Mesendoderm (in vitro differentiated cells): ENCODE measurements at regions not wholly inside any gene's neighbourhood (a gene's known extent, or its start where the extent isn't known, plus 50 kb on each side); places are given as distances from the start of the nearest gene placed in this dataset.

ENCODE experiments used
- DNase-seq: peaks from one replicate; pipeline ENCODE4 v3.0.0; 2013
- H2AK5ac ChIP-seq: 2 replicates; pipeline ENCODE4 v1.6.1; 2013; ENCODE audit warnings: low read length, inconsistent platforms
- H2BK120ac ChIP-seq: 2 replicates; pipeline ENCODE4 v1.6.1; 2013; ENCODE audit warnings: low read depth, mild to moderate bottlenecking, low read length, moderate library complexity, mixed read lengths
- H2BK15ac ChIP-seq: replicated peaks from 2 replicates; pipeline ENCODE4 v1.6.1; 2013; ENCODE audit warnings: low read depth, mild to moderate bottlenecking, moderate library complexity
- H2BK5ac ChIP-seq: 2 replicates; pipeline ENCODE4 v1.6.1; 2013; ENCODE audit warnings: low read length, inconsistent platforms
- H3K18ac ChIP-seq: 2 replicates; pipeline ENCODE4 v1.6.1; 2013; ENCODE audit warnings: mild to moderate bottlenecking, low read length, mixed read lengths
- H3K23ac ChIP-seq: one replicate; pipeline ENCODE4 v1.6.1; 2013; ENCODE audit warnings: low read length
- H3K27ac ChIP-seq: 2 replicates; pipeline ENCODE4 v1.5.1; 2013; ENCODE audit warnings: low read depth, mild to moderate bottlenecking, inconsistent platforms, low read length, moderate library complexity
- H3K27me3 ChIP-seq: 2 replicates; pipeline ENCODE4 v1.6.1; 2013; ENCODE audit warnings: low read length, control low read depth, mild to moderate bottlenecking, inconsistent platforms; ENCODE audit not compliant: insufficient read depth, poor library complexity
- H3K36me3 ChIP-seq: 2 replicates; pipeline ENCODE4 v1.6.1; 2013; ENCODE audit warnings: low read length, inconsistent platforms; ENCODE audit not compliant: control insufficient read depth, insufficient read depth
- H3K4ac ChIP-seq: one replicate; pipeline ENCODE4 v1.6.1; 2013; ENCODE audit warnings: low read depth, mild to moderate bottlenecking, low read length, moderate library complexity
- H3K4me1 ChIP-seq: 2 replicates; pipeline ENCODE4 v1.6.1; 2013; ENCODE audit warnings: low read depth, low read length, inconsistent platforms; ENCODE audit not compliant: control insufficient read depth
- H3K4me2 ChIP-seq: 2 replicates; pipeline ENCODE4 v1.6.1; 2013; ENCODE audit warnings: low read length
- H3K4me3 ChIP-seq: 2 replicates; pipeline ENCODE4 v1.5.1; 2013; ENCODE audit warnings: mild to moderate bottlenecking, low read length
- H3K56ac ChIP-seq: one replicate; pipeline ENCODE4 v1.6.1; 2013; ENCODE audit warnings: low read length
- H3K79me1 ChIP-seq: 2 replicates; pipeline ENCODE4 v1.6.1; 2013; ENCODE audit warnings: low read length, inconsistent platforms
- H3K79me2 ChIP-seq: 2 replicates; pipeline ENCODE4 v1.6.1; 2013; ENCODE audit warnings: mild to moderate bottlenecking, low read length; ENCODE audit not compliant: control insufficient read depth, insufficient read depth
- H3K9ac ChIP-seq: 2 replicates; pipeline ENCODE4 v1.6.1; 2013; ENCODE audit warnings: low read length, inconsistent platforms
- H4K5ac ChIP-seq: one replicate; pipeline ENCODE4 v1.6.1; 2013; ENCODE audit warnings: low read length
- H4K8ac ChIP-seq: one replicate; pipeline ENCODE4 v1.6.1; 2013; ENCODE audit warnings: low read depth, mild to moderate bottlenecking, control low read depth, low read length, moderate library complexity
- WGBS: extraction: QIAGEN DNeasy Blood & Tissue Kit; methylation state at CpG from one replicate; pipeline ENCODE4 v1.1.7; 2013; ENCODE audit warnings: low lambda C conversion rate, missing lambda C conversion rate; ENCODE audit not compliant: insufficient coverage; ENCODE audit errors: extremely low coverage; 5-methylcytosine and 5-hydroxymethylcytosine counted together

DNA sequence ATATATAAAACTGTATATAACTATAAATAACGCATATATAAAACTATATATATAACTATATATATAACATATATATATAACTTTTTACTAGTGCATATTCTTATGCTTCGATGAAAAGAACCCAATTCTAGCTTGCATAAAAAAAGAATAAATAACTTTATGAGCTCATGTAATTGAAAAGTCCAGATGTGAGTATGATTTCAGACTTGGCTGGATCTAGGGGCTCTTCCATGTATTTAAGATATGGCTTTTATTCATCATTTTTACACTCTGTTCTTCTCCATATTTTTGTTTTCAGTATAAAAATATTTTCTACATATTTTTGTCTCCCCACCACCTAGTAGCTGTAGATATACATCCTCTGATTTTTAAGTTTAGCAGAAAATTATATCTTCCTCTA, 417.5 kb downstream of the CDH11 start:
- Histone ChIP-seq H3K79me1 (no peaks in the 10 kb centered on the region), H2AK5ac (no peak overlapping the region), H2BK15ac (no peak overlapping the region), H3K4me2 (no peak overlapping the region), H3K27me3 (no peaks in the 10 kb centered on the region), H3K9ac (no peak overlapping the region), H3K79me2 (no peaks in the 10 kb centered on the region), H3K23ac (no peak overlapping the region), H3K18ac (no peak overlapping the region), H2BK120ac (no peak overlapping the region), H3K4me1 (no peaks in the 10 kb centered on the region), H2BK5ac (no peak overlapping the region), H3K27ac (no peak overlapping the region), H3K4me3 (no peak overlapping the region), H4K5ac (no peak overlapping the region), H3K4ac (no peak overlapping the region), H3K36me3 (no peaks in the 10 kb centered on the region), H4K8ac (no peak overlapping the region), H3K56ac (no peak overlapping the region)
- WGBS, result 100% methylated on average over 1 of the region's 2 CpGs
- no peak for DNase-seq

GRCh38 chr16:64702415-64702814, 419.4 kb downstream of the CDH11 start:
- H3K79me2 ChIP-seq, result no peaks in the 10 kb centered on the region
- no peak overlapping the region for H3K4ac ChIP-seq
- no peak overlapping the region for H4K5ac ChIP-seq
- H3K23ac ChIP-seq, result no peak overlapping the region
- no CpG with 5 or more reads among the region's 1 CpG for WGBS
- no peak overlapping the region for H3K9ac ChIP-seq
- H2BK5ac ChIP-seq, result no peak overlapping the region
- H3K36me3 ChIP-seq, result no peaks in the 10 kb centered on the region
- no peaks in the 10 kb centered on the region for H3K4me1 ChIP-seq
- H3K56ac ChIP-seq, result no peak overlapping the region
- H3K18ac ChIP-seq, result no peak overlapping the region
- no peak overlapping the region for H2AK5ac ChIP-seq
- no peak overlapping the region for H3K27ac ChIP-seq
- H3K79me1 ChIP-seq, result no peaks in the 10 kb centered on the region
- H3K27me3 ChIP-seq, result no peaks in the 10 kb centered on the region
- H2BK120ac ChIP-seq, result no peak overlapping the region
- no peak for DNase-seq
- H4K8ac ChIP-seq, result no peak overlapping the region
- H3K4me3 ChIP-seq, result no peak overlapping the region
- H2BK15ac ChIP-seq, result no peak overlapping the region
- H3K4me2 ChIP-seq, result no peak overlapping the region

- no peak overlapping the region for H3K4me3 ChIP-seq
- DNase-seq, result no peak
- WGBS, result no CpG with 5 or more reads among the region's 3 CpGs
- H3K79me2 ChIP-seq, result no peaks in the 10 kb centered on the region
- H4K5ac ChIP-seq, result no peak overlapping the region
- no peak overlapping the region for H3K27ac ChIP-seq
- H4K8ac ChIP-seq, result no peak overlapping the region
- H3K4me1 ChIP-seq, result no peaks in the 10 kb centered on the region
- H3K18ac ChIP-seq, result no peak overlapping the region
- no peak overlapping the region for H3K4me2 ChIP-seq
- no peaks in the 10 kb centered on the region for H3K79me1 ChIP-seq
- H2BK5ac ChIP-seq, result no peak overlapping the region
- no peak overlapping the region for H3K56ac ChIP-seq
- H3K23ac ChIP-seq, result no peak overlapping the region
- no peak overlapping the region for H3K4ac ChIP-seq
- no peak overlapping the region for H2AK5ac ChIP-seq
- H3K27me3 ChIP-seq, result no peaks in the 10 kb centered on the region
- no peak overlapping the region for H2BK15ac ChIP-seq
- H3K36me3 ChIP-seq, result no peaks in the 10 kb centered on the region
- H3K9ac ChIP-seq, result no peak overlapping the region
- no peak overlapping the region for H2BK120ac ChIP-seq
Measured at GRCh38 chr16:64700628-64701027, 421.2 kb downstream of the CDH11 start.

- no peaks in the 10 kb centered on the region for H3K36me3 ChIP-seq
- H3K4ac ChIP-seq, result no peak overlapping the region
- H2AK5ac ChIP-seq, result no peak overlapping the region
- H3K79me1 ChIP-seq, result no peaks in the 10 kb centered on the region
- no peak overlapping the region for H3K4me2 ChIP-seq
- no peak for DNase-seq
- H3K18ac ChIP-seq, result no peak overlapping the region
- H4K5ac ChIP-seq, result no peak overlapping the region
- no peak overlapping the region for H3K27ac ChIP-seq
- H3K23ac ChIP-seq, result no peak overlapping the region
- H3K4me1 ChIP-seq, result no peaks in the 10 kb centered on the region
- no CpG with 5 or more reads among the region's 1 CpG for WGBS
- H3K56ac ChIP-seq, result no peak overlapping the region
- no peak overlapping the region for H2BK5ac ChIP-seq
- H3K27me3 ChIP-seq, result no peaks in the 10 kb centered on the region
- no peaks in the 10 kb centered on the region for H3K79me2 ChIP-seq
- no peak overlapping the region for H3K9ac ChIP-seq
- no peak overlapping the region for H2BK120ac ChIP-seq
- no peak overlapping the region for H3K4me3 ChIP-seq
- no peak overlapping the region for H2BK15ac ChIP-seq
- no peak overlapping the region for H4K8ac ChIP-seq
Measured at GRCh38 chr16:64696866-64697265, 425.0 kb downstream of the CDH11 start.

DNA sequence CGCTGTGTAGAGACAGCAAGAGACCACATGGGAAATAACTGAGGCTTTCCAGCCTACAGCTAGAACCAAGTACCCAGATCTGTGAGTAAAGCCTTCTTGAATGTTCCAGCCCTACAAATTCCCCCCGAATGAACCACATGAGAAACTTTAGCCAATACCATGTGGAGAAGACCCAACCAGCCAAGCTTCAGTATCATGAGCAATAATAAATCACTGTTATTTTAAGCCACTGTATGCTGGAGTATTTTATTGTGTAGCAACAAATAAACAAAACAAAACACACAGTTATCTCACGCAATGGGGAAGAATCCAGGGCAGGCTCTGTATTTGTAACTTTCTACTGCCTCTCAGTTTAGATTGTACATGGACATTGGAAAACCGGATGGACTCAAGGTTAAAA, 426.2 kb downstream of the CDH11 start:
- whole genome bisulfite sequencing, result no CpG with 5 or more reads among the region's 4 CpGs

DNA sequence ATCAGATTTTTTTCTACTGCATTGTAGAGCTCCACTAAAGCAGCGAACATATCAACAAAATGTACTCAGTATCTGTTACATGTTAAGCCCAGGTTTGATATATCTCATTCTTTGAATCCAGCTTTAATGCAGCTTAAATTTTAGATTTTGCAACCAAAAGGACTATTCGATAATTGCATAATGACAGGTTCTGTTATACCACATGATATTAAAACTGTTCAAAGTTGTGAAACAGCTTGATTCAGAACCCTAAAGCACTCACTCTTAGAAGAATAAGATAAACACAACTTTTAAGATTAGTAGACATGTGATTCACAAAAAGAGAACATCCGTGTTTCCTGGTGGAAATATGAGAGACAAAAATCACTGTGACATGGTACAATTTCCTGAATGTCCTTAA, 427.9 kb downstream of the CDH11 start:
- Histone ChIP-seq H3K4me2 (no peak overlapping the region), H3K79me2 (no peaks in the 10 kb centered on the region), H3K4me1 (no peaks in the 10 kb centered on the region), H2BK15ac (no peak overlapping the region), H3K56ac (no peak overlapping the region), H2BK5ac (no peak overlapping the region), H3K4ac (no peak overlapping the region), H2BK120ac (no peak overlapping the region), H4K8ac (no peak overlapping the region), H3K27ac (no peak overlapping the region), H3K23ac (no peak overlapping the region), H3K18ac (no peak overlapping the region), H3K27me3 (no peaks in the 10 kb centered on the region), H2AK5ac (no peak overlapping the region), H3K4me3 (no peak overlapping the region), H3K9ac (no peak overlapping the region), H3K36me3 (no peaks in the 10 kb centered on the region), H4K5ac (no peak overlapping the region), H3K79me1 (no peaks in the 10 kb centered on the region)
- DNase-seq, result no peak
- no CpG with 5 or more reads among the region's 3 CpGs for WGBS

More for the DNA sequence above, 426.2 kb downstream of the CDH11 start:
- Histone ChIP-seq H3K4me2 (no peak overlapping the region), H3K79me2 (no peaks in the 10 kb centered on the region), H3K4ac (no peak overlapping the region), H3K4me1 (no peaks in the 10 kb centered on the region), H4K5ac (no peak overlapping the region), H3K27me3 (no peaks in the 10 kb centered on the region), H3K36me3 (no peaks in the 10 kb centered on the region), H4K8ac (no peak overlapping the region), H3K4me3 (no peak overlapping the region), H2AK5ac (no peak overlapping the region), H2BK15ac (no peak overlapping the region), H2BK120ac (no peak overlapping the region), H3K18ac (no peak overlapping the region), H3K56ac (no peak overlapping the region), H3K79me1 (no peaks in the 10 kb centered on the region), H3K27ac (no peak overlapping the region), H2BK5ac (no peak overlapping the region), H3K9ac (no peak overlapping the region), H3K23ac (no peak overlapping the region)
- DNase-seq, result no peak
